CD14-positive monocyte (primary cell): ENCODE measurements at regions not wholly inside any gene's neighbourhood (a gene's known extent, or its start where the extent isn't known, plus 50 kb on each side); places are given as distances from the start of the nearest gene placed in this dataset.
A peak's percentile ranks its signal among the peaks of the same experiment; 100 is the strongest.

Experiments
- DNase-seq, 3 donors: peaks; one replicate each; pipeline ENCODE4 v3.0.0-alpha.2; 2011 to 2022
- H2AFZ ChIP-seq: 2 replicates; pipeline ENCODE4 v1.6.0; 2012; ENCODE audit warnings: mild to moderate bottlenecking, low read depth, low read length, inconsistent platforms; ENCODE audit not compliant: insufficient read depth, poor library complexity, severe bottlenecking
- H3K27ac ChIP-seq, 2 donors: 1 replicate in 1 of 2; 2 replicates in 1 of 2; pipeline ENCODE4 v1.5.1; 2012 to 2013; ENCODE audit warnings: low read length in 2 of 2, control low read depth in 1 of 2, inconsistent platforms in 1 of 2, low read depth in 1 of 2, mild to moderate bottlenecking in 1 of 2
- H3K27me3 ChIP-seq, 2 donors: one replicate each; pipeline versions ENCODE4 v1.6.0 to v1.6.1; 2011 to 2013; ENCODE audit warnings: low read length in 2 of 2; ENCODE audit not compliant: control insufficient read depth in 2 of 2, insufficient read depth in 2 of 2
- H3K36me3 ChIP-seq, 2 donors: replicated peaks in 1 of 2; 1 replicate in 1 of 2; 2 replicates in 1 of 2; pipeline versions ENCODE4 v1.5.1 to v1.6.1; 2012 to 2013; ENCODE audit warnings: low read length in 2 of 2, control low read depth in 1 of 2, inconsistent platforms in 1 of 2, mild to moderate bottlenecking in 1 of 2; ENCODE audit not compliant: insufficient read depth in 2 of 2, control insufficient read depth in 1 of 2
- H3K4me1 ChIP-seq, 2 donors: 1 replicate in 1 of 2; 2 replicates in 1 of 2; pipeline versions ENCODE4 v1.5.1 to v1.6.1; 2012 to 2013; ENCODE audit warnings: low read length in 2 of 2, control low read depth in 1 of 2, inconsistent platforms in 1 of 2, mild to moderate bottlenecking in 1 of 2, moderate library complexity in 1 of 2; ENCODE audit not compliant: insufficient read depth in 2 of 2, control insufficient read depth in 1 of 2
- H3K4me2 ChIP-seq: replicated peaks from 2 replicates; pipeline ENCODE3; 2012; ENCODE audit warnings: low read length, moderate library complexity, mild to moderate bottlenecking; ENCODE audit not compliant: poor library complexity, severe bottlenecking; ENCODE audit errors: extremely low read depth
- H3K4me3 ChIP-seq, 3 experiments: fragments of 200-600 bp in 1 of 3; sonication (generic) in 1 of 3; replicated peaks in 1 of 3; 1 replicate in 2 of 3; 2 replicates in 1 of 3; pipeline ENCODE4 v1.5.1; 2011 to 2013; ENCODE audit warnings: low read length in 3 of 3, mild to moderate bottlenecking in 3 of 3, control low read depth in 2 of 3, low read depth in 2 of 3, inconsistent platforms in 1 of 3, moderate library complexity in 1 of 3
- H3K79me2 ChIP-seq: 2 replicates; pipeline ENCODE4 v1.6.0; 2012; ENCODE audit warnings: mild to moderate bottlenecking, control low read depth, inconsistent platforms, low read length, moderate library complexity; ENCODE audit not compliant: insufficient read depth
- H3K9ac ChIP-seq: 2 replicates; pipeline ENCODE4 v1.6.0; 2017; ENCODE audit warnings: low read length, mild to moderate bottlenecking; ENCODE audit not compliant: insufficient read depth, poor library complexity, severe bottlenecking
- H3K9me3 ChIP-seq, 2 donors: replicated peaks in 1 of 2; 1 replicate in 1 of 2; 2 replicates in 1 of 2; pipeline versions ENCODE4 v1.5.1 to v1.6.1; 2012 to 2013; ENCODE audit warnings: low read length in 2 of 2, control low read depth in 1 of 2; ENCODE audit not compliant: control insufficient read depth in 1 of 2, insufficient read depth in 1 of 2
- H4K20me1 ChIP-seq: 2 replicates; pipeline ENCODE4 v1.6.0; 2012; ENCODE audit warnings: mild to moderate bottlenecking, low read length, control low read depth, moderate library complexity; ENCODE audit not compliant: insufficient read depth
- H3K27ac Mint-ChIP-seq, 7 donors: one replicate each; pipeline ENCODE4 v1.8.0; 2020; ENCODE audit warnings: mild to moderate bottlenecking in 7 of 7, mixed read lengths in 7 of 7, moderate library complexity in 6 of 7, inconsistent platforms in 2 of 7
- H3K27me3 Mint-ChIP-seq, 3 donors: one replicate each; pipeline ENCODE4 v1.8.0; 2021 to 2022; ENCODE audit warnings: low read depth in 3 of 3, mild to moderate bottlenecking in 3 of 3, mixed read lengths in 3 of 3, moderate library complexity in 3 of 3, inconsistent platforms in 1 of 3
- H3K36me3 Mint-ChIP-seq, 2 donors: one replicate each; pipeline ENCODE4 v1.8.0; 2020; ENCODE audit warnings: mixed read lengths in 2 of 2, inconsistent platforms in 1 of 2, mild to moderate bottlenecking in 1 of 2
- H3K4me1 Mint-ChIP-seq: one replicate; pipeline ENCODE4 v1.8.0; 2020; ENCODE audit warnings: mild to moderate bottlenecking, mixed read lengths
- H3K4me3 Mint-ChIP-seq, 2 donors: one replicate each; pipeline ENCODE4 v1.8.0; 2020; ENCODE audit warnings: mild to moderate bottlenecking in 2 of 2, mixed read lengths in 2 of 2, moderate library complexity in 1 of 2
- H3K9me3 Mint-ChIP-seq, 7 donors: one replicate each; pipeline ENCODE4 v1.8.0; 2020 to 2022; ENCODE audit warnings: mixed read lengths in 7 of 7, mild to moderate bottlenecking in 6 of 7, moderate library complexity in 6 of 7, inconsistent platforms in 2 of 7
- WGBS: methylation state at CpG from one replicate; pipeline ENCODE4 v1.1.5; 2013; ENCODE audit warnings: missing lambda C conversion rate; ENCODE audit not compliant: insufficient coverage; 5-methylcytosine and 5-hydroxymethylcytosine counted together
- intact Hi-C, 2 donors: fragments of 100-400 bp; cut with micrococcal nuclease; formaldehyde crosslinking; loops; one replicate each; pipeline versions ENCODE4 v1.15.0 to v1.15.1; 2023
- TF ChIP-seq, protein P1 (sequence below): fragments of 200-600 bp; IDR thresholded peaks from one replicate; pipeline ENCODE4 v1.8.0; 2022; ENCODE audit warnings: antibody characterized with exemption, mild to moderate bottlenecking

- intact Hi-C loops, result no loop called here
- no peak overlapping the region for H2AFZ ChIP-seq
- no peak overlapping the region for H3K27ac Mint-ChIP-seq
These were observed 215.1 kb upstream of the RFX3 start for GRCh38 chr9:3740690-3741419.

DNA sequence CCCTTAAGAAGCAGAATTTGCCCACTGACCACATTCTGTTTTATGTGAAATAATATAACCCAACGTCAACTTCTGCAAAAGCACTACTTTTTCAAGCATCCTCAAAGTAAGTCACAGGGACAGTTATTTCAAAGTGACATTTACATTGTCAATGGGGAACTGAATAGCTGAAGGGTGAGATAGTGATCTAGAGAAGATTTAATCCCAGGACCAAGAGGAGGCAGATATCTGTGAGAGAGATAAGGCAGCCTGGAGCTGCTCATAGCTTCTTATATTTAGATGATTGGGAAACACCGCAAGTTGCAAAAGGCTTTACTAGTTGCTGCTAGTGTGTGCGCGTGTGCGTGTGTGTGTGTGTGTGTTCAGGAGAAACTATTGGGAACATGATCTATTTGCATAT, 210.4 kb upstream of the RFX3 start:
- peaks cover 0 to 2% (median 0%) of the 10 kb centered on the region in 3 donors for H3K27me3 Mint-ChIP-seq
- TF ChIP-seq, protein P1, sequence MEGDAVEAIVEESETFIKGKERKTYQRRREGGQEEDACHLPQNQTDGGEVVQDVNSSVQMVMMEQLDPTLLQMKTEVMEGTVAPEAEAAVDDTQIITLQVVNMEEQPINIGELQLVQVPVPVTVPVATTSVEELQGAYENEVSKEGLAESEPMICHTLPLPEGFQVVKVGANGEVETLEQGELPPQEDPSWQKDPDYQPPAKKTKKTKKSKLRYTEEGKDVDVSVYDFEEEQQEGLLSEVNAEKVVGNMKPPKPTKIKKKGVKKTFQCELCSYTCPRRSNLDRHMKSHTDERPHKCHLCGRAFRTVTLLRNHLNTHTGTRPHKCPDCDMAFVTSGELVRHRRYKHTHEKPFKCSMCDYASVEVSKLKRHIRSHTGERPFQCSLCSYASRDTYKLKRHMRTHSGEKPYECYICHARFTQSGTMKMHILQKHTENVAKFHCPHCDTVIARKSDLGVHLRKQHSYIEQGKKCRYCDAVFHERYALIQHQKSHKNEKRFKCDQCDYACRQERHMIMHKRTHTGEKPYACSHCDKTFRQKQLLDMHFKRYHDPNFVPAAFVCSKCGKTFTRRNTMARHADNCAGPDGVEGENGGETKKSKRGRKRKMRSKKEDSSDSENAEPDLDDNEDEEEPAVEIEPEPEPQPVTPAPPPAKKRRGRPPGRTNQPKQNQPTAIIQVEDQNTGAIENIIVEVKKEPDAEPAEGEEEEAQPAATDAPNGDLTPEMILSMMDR, result no peak
- H3K9ac ChIP-seq, result no peak overlapping the region
- H4K20me1 ChIP-seq, result no peaks in the 10 kb centered on the region
- DNase-seq, result peak in 2 of 3 donors; percentile 8 to 18
- no peak overlapping the region for H3K27ac ChIP-seq
- H3K4me1 Mint-ChIP-seq, result peaks cover 23% of the 10 kb centered on the region
- no peaks in the 10 kb centered on the region for H3K79me2 ChIP-seq
- no peak overlapping the region for H2AFZ ChIP-seq
- peaks cover 0 to 5% (median 0%) of the 10 kb centered on the region in 7 donors for H3K9me3 Mint-ChIP-seq
- H3K9me3 ChIP-seq, result no peaks in the 10 kb centered on the region
- H3K36me3 ChIP-seq, result no peaks in the 10 kb centered on the region
- WGBS, result 50% methylated on average over 1 of the region's 5 CpGs
- no peaks in the 10 kb centered on the region for H3K36me3 Mint-ChIP-seq
- intact Hi-C loops, result loop anchor here in 1 of 2 donors (10.0 kb wide), 2 partner anchors 379 to 609 kb away; no protein-coding TSS in a partner anchor
- H3K27me3 ChIP-seq, result no peaks in the 10 kb centered on the region
- H3K4me3 Mint-ChIP-seq, result peak overlapping the region in 1 of 2 donors; percentile 68
- no peak overlapping the region for H3K27ac Mint-ChIP-seq
- H3K4me2 ChIP-seq, result no peak overlapping the region
- no peak overlapping the region for H3K4me3 ChIP-seq
- H3K4me1 ChIP-seq, result peaks cover 14 to 18% of the 10 kb centered on the region in 2 donors

More at GRCh38 chr9:3740690-3741419, 215.1 kb upstream of the RFX3 start:
- TF ChIP-seq, protein P1, result no peak
- DNase-seq, result no peak
- Histone ChIP-seq H3K4me2 (no peak overlapping the region), H3K79me2 (no peaks in the 10 kb centered on the region), H3K4me1 (peaks cover 12 to 16% of the 10 kb centered on the region in 2 donors), H3K36me3 (no peaks in the 10 kb centered on the region), H3K9ac (no peak overlapping the region), H3K4me3 (no peak overlapping the region), H4K20me1 (no peaks in the 10 kb centered on the region), H3K27ac (no peak overlapping the region), H3K27me3 (no peaks in the 10 kb centered on the region), H3K9me3 (no peaks in the 10 kb centered on the region)
- peaks cover 20% of the 10 kb centered on the region for H3K4me1 Mint-ChIP-seq
- no peaks in the 10 kb centered on the region for H3K36me3 Mint-ChIP-seq
- H3K4me3 Mint-ChIP-seq, result no peak overlapping the region
- peaks cover 0 to 4% (median 0%) of the 10 kb centered on the region in 7 donors for H3K9me3 Mint-ChIP-seq
- peaks cover 0 to 2% (median 2%) of the 10 kb centered on the region in 3 donors for H3K27me3 Mint-ChIP-seq
- 91% methylated on average over 4 of the region's 9 CpGs for WGBS
